IMR-90 (cell line): ENCODE measurements at regions not wholly inside any gene's neighbourhood (a gene's known extent, or its start where the extent isn't known, plus 50 kb on each side); places are given as distances from the start of the nearest gene placed in this dataset.

Experiments used
- ATAC-seq: fragments of 200-7000 bp; cut with Tn5 transposase; 2 replicates; pipeline ENCODE4 v1.9.1; 2020; ENCODE audit warnings: low read depth, mild to moderate bottlenecking, moderate library complexity
- BruUV-seq: library from RNA; stranded (reverse); fragments of 400-500 nt; replicated peaks from 2 replicates; lab custom pipeline; 2021; lab: Mats Ljungman, UMichigan
- CTCF ChIA-PET: fragments of 300-600 bp; formaldehyde crosslinking; extraction: SDS; loops from one replicate; lab custom pipeline; 2021; ENCODE audit warnings: antibody characterized with exemption; lab: Yijun Ruan, JAX
- POLR2A ChIA-PET: fragments of 300-600 bp; sonication (Branson Sonifier 250); formaldehyde crosslinking; loops from one replicate; lab custom pipeline; 2022; ENCODE audit warnings: antibody characterized with exemption; ENCODE audit not compliant: unreplicated experiment; lab: Charles Lee
- DNase-seq: peaks from one replicate; pipeline ENCODE4 v3.0.0; 2013
- H2AFZ ChIP-seq: replicated peaks from 2 replicates; pipeline ENCODE3; 2013; ENCODE audit warnings: low read length, mild to moderate bottlenecking; ENCODE audit not compliant: poor library complexity
- H2AK5ac ChIP-seq: 2 replicates; pipeline ENCODE4 v1.6.1; 2013; ENCODE audit warnings: low read depth, low read length, inconsistent platforms
- H2AK9ac ChIP-seq: replicated peaks from 2 replicates; pipeline ENCODE3; 2013; ENCODE audit warnings: mild to moderate bottlenecking, low read depth, low read length, moderate library complexity; ENCODE audit not compliant: poor library complexity
- H2BK120ac ChIP-seq: 2 replicates; pipeline ENCODE4 v1.6.1; 2013; ENCODE audit warnings: low read depth, low read length, inconsistent platforms
- H2BK15ac ChIP-seq: 3 replicates; pipeline ENCODE4 v1.6.1; 2013; ENCODE audit warnings: low read depth, low read length, inconsistent platforms
- H2BK20ac ChIP-seq: 2 replicates; pipeline ENCODE4 v1.6.1; 2013; ENCODE audit warnings: low read depth, mild to moderate bottlenecking, inconsistent platforms, low read length, moderate library complexity
- H2BK5ac ChIP-seq: 2 replicates; pipeline ENCODE4 v1.6.1; 2013; ENCODE audit warnings: mild to moderate bottlenecking, low read depth, low read length, inconsistent platforms; ENCODE audit not compliant: poor library complexity, severe bottlenecking
- H3K14ac ChIP-seq: replicated peaks from 2 replicates; pipeline ENCODE4 v1.6.1; 2013; ENCODE audit warnings: low read depth, low read length, inconsistent platforms
- H3K18ac ChIP-seq: 2 replicates; pipeline ENCODE4 v1.6.1; 2013; ENCODE audit warnings: low read depth, low read length, control low read depth
- H3K23ac ChIP-seq: 2 replicates; pipeline ENCODE4 v1.6.1; 2013; ENCODE audit warnings: low read depth, low read length, inconsistent platforms
- H3K27ac ChIP-seq: 2 replicates; pipeline ENCODE4 v1.5.1; 2013; ENCODE audit warnings: mild to moderate bottlenecking, control low read depth, low read length; ENCODE audit not compliant: insufficient read depth
- H3K27me3 ChIP-seq: 2 replicates; pipeline ENCODE4 v1.6.1; 2013; ENCODE audit warnings: low read length; ENCODE audit not compliant: control insufficient read depth, insufficient read depth
- H3K36me3 ChIP-seq: 2 replicates; pipeline ENCODE4 v1.6.1; 2013; ENCODE audit warnings: low read length, mixed read lengths; ENCODE audit not compliant: control insufficient read depth, insufficient read depth
- H3K4ac ChIP-seq: 2 replicates; pipeline ENCODE4 v1.6.1; 2013; ENCODE audit warnings: low read depth, low read length, inconsistent platforms
- H3K4me1 ChIP-seq: 2 replicates; pipeline ENCODE4 v1.6.1; 2013; ENCODE audit warnings: low read length, mixed read lengths; ENCODE audit not compliant: control insufficient read depth, insufficient read depth
- H3K4me2 ChIP-seq: 2 replicates; pipeline ENCODE4 v1.6.1; 2013; ENCODE audit warnings: low read depth, mild to moderate bottlenecking, control low read depth, low read length, moderate library complexity
- H3K4me3 ChIP-seq: 2 replicates; pipeline ENCODE4 v1.5.1; 2013; ENCODE audit warnings: low read depth, mild to moderate bottlenecking, control low read depth, low read length, moderate library complexity; ENCODE audit not compliant: insufficient read depth
- H3K56ac ChIP-seq: 2 replicates; pipeline ENCODE4 v1.6.1; 2013; ENCODE audit warnings: low read length, inconsistent platforms; ENCODE audit not compliant: insufficient read depth; ENCODE audit errors: extremely low read depth
- H3K79me1 ChIP-seq, 2 experiments: 2 replicates each; pipeline ENCODE4 v1.6.1; 2013; ENCODE audit warnings: low read length in 2 of 2, inconsistent platforms in 1 of 2, low read depth in 1 of 2
- H3K9ac ChIP-seq: 2 replicates; pipeline ENCODE4 v1.6.1; 2013; ENCODE audit warnings: low read depth, low read length, control low read depth
- H3K9me1 ChIP-seq: 2 replicates; pipeline ENCODE4 v1.6.1; 2013; ENCODE audit warnings: low read length, inconsistent platforms; ENCODE audit not compliant: insufficient read depth
- H3K9me3 ChIP-seq: 2 replicates; pipeline ENCODE4 v1.6.1; 2013; ENCODE audit warnings: low read length; ENCODE audit not compliant: control insufficient read depth, insufficient read depth
- H4K20me1 ChIP-seq: 2 replicates; pipeline ENCODE4 v1.6.1; 2013; ENCODE audit warnings: low read length, inconsistent platforms; ENCODE audit not compliant: insufficient read depth
- H4K5ac ChIP-seq: 2 replicates; pipeline ENCODE4 v1.6.1; 2013; ENCODE audit warnings: mild to moderate bottlenecking, low read depth, low read length, control low read depth
- H4K8ac ChIP-seq, 2 experiments: 2 replicates each; pipeline ENCODE4 v1.6.1; 2013; ENCODE audit warnings: low read depth in 2 of 2, low read length in 2 of 2, control low read depth in 1 of 2, inconsistent platforms in 1 of 2
- H4K91ac ChIP-seq: 2 replicates; pipeline ENCODE4 v1.6.1; 2013; ENCODE audit warnings: low read depth, low read length, inconsistent platforms; ENCODE audit not compliant: insufficient read depth
- CEBPB ChIP-seq: IDR thresholded peaks from 2 replicates; pipeline ENCODE4 v1.6.1; 2012; ENCODE audit warnings: low read depth, low read length, improper control_type of control experiment
- WGBS, 2 experiments: methylation state at CpG; one replicate each; pipeline versions ENCODE4 v1.1.5 to v1.1.7; 2013; ENCODE audit warnings: missing lambda C conversion rate in 2 of 2; ENCODE audit not compliant: insufficient read length in 1 of 2; ENCODE audit errors: extremely low coverage in 2 of 2; 5-methylcytosine and 5-hydroxymethylcytosine counted together
- dilution Hi-C: fragments of 300-500 bp; cut with HindIII; formaldehyde crosslinking; loops from one replicate; pipeline ENCODE4 v1.14.3; 2018; ENCODE audit warnings: low sequenced_read_pairs; ENCODE audit not compliant: unreplicated experiment
- in situ Hi-C: fragments of 300-500 bp; cut with MboI; formaldehyde crosslinking; loops from 3 replicates; pipeline ENCODE4 v1.14.3; 2019; ENCODE audit warnings: low sequenced_read_pairs, inconsistent platforms, mixed read lengths
- intact Hi-C: fragments of 100-400 bp; cut with micrococcal nuclease; formaldehyde crosslinking; loops from 2 replicates; pipeline ENCODE4 v1.10.0; 2022

- no peak overlapping the region for H2AK5ac ChIP-seq
- H3K4me3 ChIP-seq = no peak overlapping the region
- no peak overlapping the region for H3K9ac ChIP-seq
- no peak overlapping the region for H4K8ac ChIP-seq
- H2BK20ac ChIP-seq = no peak overlapping the region
- DNase-seq (no peak), ATAC-seq (no peak)
- dilution Hi-C loops (no loop called here), intact Hi-C loops (no loop called here), in situ Hi-C loops (no loop called here)
- no peak for TF ChIP-seq CEBPB
- no peaks in the 10 kb centered on the region for H3K4me1 ChIP-seq
- H3K18ac ChIP-seq = no peak overlapping the region
- no peak overlapping the region for H4K5ac ChIP-seq
- H3K27ac ChIP-seq = no peak overlapping the region
- H4K20me1 ChIP-seq = no peaks in the 10 kb centered on the region
- H3K14ac ChIP-seq = no peak overlapping the region
- H3K9me1 ChIP-seq = no peaks in the 10 kb centered on the region
- no peak overlapping the region for H3K4ac ChIP-seq
- H3K56ac ChIP-seq = no peak overlapping the region
- H3K4me2 ChIP-seq = no peak overlapping the region
- H2BK120ac ChIP-seq = no peak overlapping the region
- WGBS, 2 experiments = no CpG with 5 or more reads among the region's 2 CpGs
- H3K23ac ChIP-seq = no peak overlapping the region
- no peaks in the 10 kb centered on the region for H3K79me1 ChIP-seq
- peaks cover 9% of the 10 kb centered on the region for H3K9me3 ChIP-seq
- POLR2A ChIA-PET = no interaction called here
- H3K27me3 ChIP-seq = no peaks in the 10 kb centered on the region
- H2AK9ac ChIP-seq = no peak overlapping the region
- H3K36me3 ChIP-seq = no peaks in the 10 kb centered on the region
- no peak overlapping the region for H4K91ac ChIP-seq
- no peak overlapping the region for H2AFZ ChIP-seq
- BruUV-seq = no TSS peak
- CTCF ChIA-PET = no interaction called here
- no peak overlapping the region for H2BK15ac ChIP-seq
- H2BK5ac ChIP-seq = no peak overlapping the region
Measured at GRCh38 chr17:73921306-73921705, 277.1 kb upstream of the SDK2 start.
